ENCODE measurements at regions not wholly inside any gene's neighbourhood (a gene's known extent, or its start where the extent isn't known, plus 50 kb on each side); places are given as distances from the start of the nearest gene placed in this dataset.

- Histone ChIP-seq H3K4me1 (replicated peaks in 1 of 4; ENCODE audit: control insufficient read depth in 3 of 4, insufficient read depth in 4 of 4, low read length in 3 of 4) (peaks cover 0 to 14% (median 9%) of the 10 kb centered on the region in 4 experiments; a peak in 5 of 7 replicates), H3K79me1 (ENCODE audit: low read depth, low read length) (no peaks in the 10 kb centered on the region), H3K4me2 (ENCODE audit: insufficient read depth in 1 of 2, low read depth in 2 of 2, low read length in 2 of 2) (no peak overlapping the region), H2AK5ac (ENCODE audit: low read depth, low read length) (no peak overlapping the region), H3K14ac (ENCODE audit: insufficient read length) (no peak overlapping the region), H2BK12ac (ENCODE audit: low read depth, low read length) (no peak overlapping the region), H2BK120ac (replicated peaks; ENCODE audit: low read depth, low read length) (no peak overlapping the region), H2AFZ (ENCODE audit: low read length) (no peak overlapping the region), H3K27ac (ENCODE audit: low read depth, low read length) (no peak overlapping the region), H3K27me3 (replicated peaks in 1 of 4; ENCODE audit: control insufficient read depth in 3 of 4, extremely low read depth in 1 of 4, insufficient read depth in 3 of 4, low read length in 3 of 4) (no peaks in the 10 kb centered on the region), H3K18ac (ENCODE audit: extremely low read depth, low read length) (no peak overlapping the region), H3K23me2 (ENCODE audit: low read depth, low read length) (no peaks in the 10 kb centered on the region), H4K91ac (replicated peaks; ENCODE audit: insufficient read length, low read length) (no peak overlapping the region), H2BK15ac (ENCODE audit: low read length) (no peak overlapping the region), H3K56ac (replicated peaks; ENCODE audit: insufficient read length, low read depth, low read length) (no peak overlapping the region), H3K79me2 (ENCODE audit: control insufficient read depth in 1 of 2, insufficient read depth in 2 of 2, low read length in 2 of 2) (no peaks in the 10 kb centered on the region), H3K36me3 (ENCODE audit: control insufficient read depth in 2 of 4, insufficient read depth in 4 of 4, low read length in 3 of 4) (no peaks in the 10 kb centered on the region), H2BK20ac (ENCODE audit: low read length) (no peak overlapping the region), H3K9me3 (ENCODE audit: insufficient read depth in 2 of 2, low read depth in 1 of 2, low read length in 1 of 2) (no peaks in the 10 kb centered on the region), H3K4me3 (ENCODE audit: extremely low read depth in 1 of 4, insufficient read depth in 2 of 4, low read depth in 3 of 4, low read length in 4 of 4) (no peak overlapping the region), H3K9ac (replicated peaks in 1 of 4; ENCODE audit: extremely low read depth in 1 of 4, low read depth in 3 of 4, low read length in 3 of 4) (no peak overlapping the region), H3K23ac (ENCODE audit: insufficient read length) (no peak overlapping the region), H4K5ac (ENCODE audit: insufficient read length, low read depth, low read length) (no peak overlapping the region), H3K4ac (replicated peaks; ENCODE audit: insufficient read length, low read depth, low read length) (no peak overlapping the region), H4K8ac (ENCODE audit: extremely low read depth, insufficient read depth, low read length) (no peak overlapping the region), H2BK5ac (ENCODE audit: low read depth, low read length) (no peak overlapping the region), H4K20me1 (replicated peaks in 1 of 2; ENCODE audit: control insufficient read depth in 1 of 2, insufficient read depth in 2 of 2, low read length in 2 of 2) (no peaks in the 10 kb centered on the region)
- DNase-seq (ENCODE audit: low read depth in 1 of 2, low spot score in 2 of 2) (no peak), FAIRE-seq (no peak)
- ChIA-PET CTCF (ENCODE audit: partially characterized antibody) (interaction anchor here (0.7 to 2.2 kb wide), 4 partner anchors 14 to 217 kb away, joined by 3 to 9 read pairs (median 3); no protein-coding TSS in a partner anchor), POLR2A (ENCODE audit: partially characterized antibody) (no interaction called here)
- WGBS, 2 experiments (ENCODE audit: extremely low coverage in 1 of 2, insufficient coverage in 1 of 2, insufficient read length in 1 of 2, insufficient replicate concordance in 2 of 2, low coverage in 1 of 2, low lambda C conversion rate in 2 of 2, missing lambda C conversion rate in 1 of 2), result 91% methylated on average over 1 of the region's 1 CpG; no CpG with 5 or more reads in 1 of the 2 experiments
- TF ChIP-seq CEBPB (IDR thresholded peaks at IDR 0.05; ENCODE audit: low read depth, low read length) (no peak), SUZ12 (IDR thresholded peaks at IDR 0.05; ENCODE audit: low read length) (no peak), SIX5 (IDR thresholded peaks at IDR 0.05; ENCODE audit: low read depth, low read length) (no peak), PHF8 (conservative IDR thresholded peaks at IDR 0.05; ENCODE audit: low read depth, low read length) (no peak), CHD1 (IDR thresholded peaks at IDR 0.05; ENCODE audit: low read depth, low read length) (no peak), YY1 (IDR thresholded peaks at IDR 0.05; ENCODE audit: low read depth, low read length) (no peak), KDM1A (IDR thresholded peaks at IDR 0.05; ENCODE audit: borderline replicate concordance, low read length) (no peak), E2F6 (IDR thresholded peaks at IDR 0.05) (no peak), SP4 (IDR thresholded peaks at IDR 0.05; ENCODE audit: low read length) (no peak), NRF1 (IDR thresholded peaks at IDR 0.05; ENCODE audit: low read depth, low read length) (no peak), EZH2 (IDR thresholded peaks at IDR 0.05; ENCODE audit: low read depth, low read length, severe bottlenecking) (no peak), TCF12 (IDR thresholded peaks at IDR 0.05; ENCODE audit: low read depth, low read length) (no peak), GTF2F1 (IDR thresholded peaks at IDR 0.05; ENCODE audit: borderline replicate concordance, low read depth, low read length) (no peak), BACH1 (IDR thresholded peaks at IDR 0.05; ENCODE audit: low read length) (no peak), TEAD4 (IDR thresholded peaks at IDR 0.05; ENCODE audit: low read depth, low read length) (no peak)
Observed at GRCh38 chr2:172248785-172249187, 146.1 kb upstream of the DLX2 start.
